Thoracic aorta (tissue), 2 donors: ENCODE measurements at regions not wholly inside any gene's neighbourhood (a gene's known extent, or its start where the extent isn't known, plus 50 kb on each side); places are given as distances from the start of the nearest gene placed in this dataset.

ENCODE experiments used
- ATAC-seq: fragments of 150-250 bp; one replicate; pipeline ENCODE4 v1.8.0; 2017; ENCODE audit warnings: low read depth; ENCODE audit not compliant: insufficient number of reproducible peaks, low FRiP score
- DNase-seq: peaks from one replicate; pipeline ENCODE4 v3.0.0-alpha.2; 2020; ENCODE audit warnings: low spot score
- H3K27ac ChIP-seq, 2 donors: fragments of 200-600 bp; sonication (generic); 1 replicate in 1 of 2; 2 replicates in 1 of 2; pipeline ENCODE4 v1.5.1; 2016; ENCODE audit warnings: mild to moderate bottlenecking in 2 of 2, moderate library complexity in 2 of 2
- H3K27me3 ChIP-seq: fragments of 200-600 bp; sonication (generic); replicated peaks from 2 replicates; pipeline ENCODE4 v1.6.0; 2016; ENCODE audit warnings: mild to moderate bottlenecking; ENCODE audit not compliant: insufficient read depth
- H3K36me3 ChIP-seq: fragments of 200-600 bp; sonication (generic); one replicate; pipeline ENCODE4 v1.5.1; 2016
- H3K4me1 ChIP-seq, 2 donors: fragments of 200-600 bp; sonication (generic); 1 replicate in 1 of 2; 2 replicates in 1 of 2; pipeline versions ENCODE4 v1.5.1 to v1.6.0; 2016; ENCODE audit warnings: low read depth in 2 of 2, mild to moderate bottlenecking in 1 of 2; ENCODE audit not compliant: control insufficient read depth in 1 of 2
- H3K4me3 ChIP-seq: fragments of 200-600 bp; sonication (generic); 2 replicates; pipeline ENCODE4 v1.5.1; 2016; ENCODE audit warnings: mild to moderate bottlenecking
- H3K9me3 ChIP-seq: fragments of 200-600 bp; sonication (generic); 2 replicates; pipeline ENCODE4 v1.5.1; 2016
- TF ChIP-seq, protein P1 (sequence below): fragments of 200-600 bp; sonication (generic); IDR thresholded peaks from one replicate; pipeline ENCODE4 v1.5.1; 2019; ENCODE audit warnings: antibody characterized with exemption

DNA sequence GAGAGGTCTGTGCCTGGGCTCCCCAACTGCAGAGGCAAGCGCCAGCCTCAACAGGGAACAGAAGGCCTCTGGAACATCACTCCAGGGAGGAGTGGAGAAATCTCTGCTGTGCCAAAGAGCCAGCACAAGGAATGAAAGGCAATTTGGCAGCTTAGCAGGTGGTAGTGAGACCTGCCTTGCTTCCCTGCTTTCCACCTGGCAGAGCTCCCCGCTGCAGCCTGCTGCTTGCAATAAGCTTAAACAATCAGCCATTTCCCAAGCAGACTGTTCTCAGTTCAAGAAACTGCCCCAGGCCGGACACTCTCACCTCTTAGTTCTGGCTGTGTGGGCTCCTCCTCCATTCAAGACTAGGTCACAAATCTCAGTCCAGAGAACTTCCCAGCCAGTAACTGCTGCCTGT, 370.6 kb downstream of the MAGEB5 start:
- H3K27me3 ChIP-seq: no peaks in the 10 kb centered on the region
- H3K27ac ChIP-seq: no peak overlapping the region
- TF ChIP-seq, protein P1, sequence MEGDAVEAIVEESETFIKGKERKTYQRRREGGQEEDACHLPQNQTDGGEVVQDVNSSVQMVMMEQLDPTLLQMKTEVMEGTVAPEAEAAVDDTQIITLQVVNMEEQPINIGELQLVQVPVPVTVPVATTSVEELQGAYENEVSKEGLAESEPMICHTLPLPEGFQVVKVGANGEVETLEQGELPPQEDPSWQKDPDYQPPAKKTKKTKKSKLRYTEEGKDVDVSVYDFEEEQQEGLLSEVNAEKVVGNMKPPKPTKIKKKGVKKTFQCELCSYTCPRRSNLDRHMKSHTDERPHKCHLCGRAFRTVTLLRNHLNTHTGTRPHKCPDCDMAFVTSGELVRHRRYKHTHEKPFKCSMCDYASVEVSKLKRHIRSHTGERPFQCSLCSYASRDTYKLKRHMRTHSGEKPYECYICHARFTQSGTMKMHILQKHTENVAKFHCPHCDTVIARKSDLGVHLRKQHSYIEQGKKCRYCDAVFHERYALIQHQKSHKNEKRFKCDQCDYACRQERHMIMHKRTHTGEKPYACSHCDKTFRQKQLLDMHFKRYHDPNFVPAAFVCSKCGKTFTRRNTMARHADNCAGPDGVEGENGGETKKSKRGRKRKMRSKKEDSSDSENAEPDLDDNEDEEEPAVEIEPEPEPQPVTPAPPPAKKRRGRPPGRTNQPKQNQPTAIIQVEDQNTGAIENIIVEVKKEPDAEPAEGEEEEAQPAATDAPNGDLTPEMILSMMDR: no peak
- no peak for ATAC-seq
- H3K4me3 ChIP-seq: no peak overlapping the region
- H3K9me3 ChIP-seq: no peaks in the 10 kb centered on the region
- no peak for DNase-seq
- H3K4me1 ChIP-seq: no peaks in the 10 kb centered on the region
- no peaks in the 10 kb centered on the region for H3K36me3 ChIP-seq

DNA sequence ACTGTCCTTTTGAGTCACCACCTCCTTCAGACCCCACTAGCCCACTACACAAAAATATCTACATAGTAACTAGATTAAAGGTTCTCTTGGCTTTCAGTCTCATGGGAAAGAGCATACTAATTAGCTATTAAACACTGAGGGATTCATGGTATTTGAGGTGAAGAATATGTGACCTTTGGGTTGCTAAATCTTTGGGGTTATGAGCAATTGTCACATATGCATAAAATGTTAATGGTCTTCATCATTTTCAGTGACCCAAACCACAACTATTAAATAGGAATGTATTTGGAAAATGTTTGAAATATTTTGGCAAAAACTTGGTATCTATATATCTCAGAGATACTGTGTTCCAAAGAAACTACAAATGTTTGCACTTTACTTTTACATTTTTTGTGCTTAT, 365.1 kb downstream of the MAGEB5 start:
- Histone ChIP-seq H3K4me1 (no peaks in the 10 kb centered on the region), H3K27ac (no peak overlapping the region), H3K9me3 (no peaks in the 10 kb centered on the region), H3K4me3 (no peak overlapping the region), H3K36me3 (no peaks in the 10 kb centered on the region), H3K27me3 (no peaks in the 10 kb centered on the region)
- TF ChIP-seq, protein P1: no peak
- DNase-seq: no peak
- no peak for ATAC-seq

- DNase-seq (no peak), ATAC-seq (no peak)
- no peaks in the 10 kb centered on the region for H3K4me1 ChIP-seq
- H3K27me3 ChIP-seq: no peaks in the 10 kb centered on the region
- no peak overlapping the region for H3K4me3 ChIP-seq
- H3K27ac ChIP-seq: no peak overlapping the region
- no peaks in the 10 kb centered on the region for H3K9me3 ChIP-seq
- no peaks in the 10 kb centered on the region for H3K36me3 ChIP-seq
- TF ChIP-seq, protein P1: no peak
Observed at GRCh38 chrX:26580021-26580420, 364.1 kb downstream of the MAGEB5 start.

DNA sequence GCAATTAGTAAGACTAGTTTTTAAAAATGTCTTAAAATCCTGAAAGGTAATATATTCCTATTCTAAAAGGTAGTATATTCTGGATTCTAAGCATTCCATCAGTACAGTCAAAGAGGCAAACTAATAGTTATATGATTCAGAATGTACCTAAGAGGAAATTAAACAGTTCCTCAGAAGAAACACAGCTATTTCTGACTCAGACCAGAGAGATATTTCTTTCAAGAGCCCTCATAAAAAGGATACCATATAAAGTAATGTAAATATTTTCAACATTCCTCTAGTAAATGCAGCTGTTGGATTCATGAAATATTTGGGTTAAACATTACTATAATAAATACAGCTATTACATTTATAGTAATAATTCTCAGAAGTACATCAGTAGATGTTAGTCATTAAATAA, 358.3 kb downstream of the MAGEB5 start:
- no peak overlapping the region for H3K4me3 ChIP-seq
- no peak for ATAC-seq

GRCh38 chrX:26562156-26562555, 346.2 kb downstream of the MAGEB5 start:
- Histone ChIP-seq H3K27ac (no peak overlapping the region), H3K27me3 (no peaks in the 10 kb centered on the region), H3K4me3 (no peak overlapping the region), H3K4me1 (no peaks in the 10 kb centered on the region), H3K36me3 (no peaks in the 10 kb centered on the region), H3K9me3 (no peaks in the 10 kb centered on the region)
- TF ChIP-seq, protein P1: no peak
- DNase-seq (no peak), ATAC-seq (no peak)

More for the DNA sequence above, 358.3 kb downstream of the MAGEB5 start:
- no peaks in the 10 kb centered on the region for H3K9me3 ChIP-seq
- no peaks in the 10 kb centered on the region for H3K36me3 ChIP-seq
- DNase-seq: no peak
- TF ChIP-seq, protein P1: no peak
- H3K27ac ChIP-seq: no peak overlapping the region
- no peaks in the 10 kb centered on the region for H3K27me3 ChIP-seq
- no peaks in the 10 kb centered on the region for H3K4me1 ChIP-seq
